MM.1S (cell line): ENCODE measurements at regions not wholly inside any gene's neighbourhood (a gene's known extent, or its start where the extent isn't known, plus 50 kb on each side); places are given as distances from the start of the nearest gene placed in this dataset.
"Not testable (repeated sequence)": the region's sequence is repeated elsewhere in the genome, so short reads cannot be mapped to it uniquely, and the experiment has no call there.

Experiments
- CTCF ChIP-seq: fragments of 300-600 bp; sonication (generic); IDR thresholded peaks from 2 replicates; pipeline ENCODE4 v1.5.1; 2016; ENCODE audit warnings: antibody characterized with exemption, low read length, mixed read lengths
- EZH2 ChIP-seq: fragments of 300-600 bp; sonication (generic); optimal IDR thresholded peaks from 2 replicates; pipeline ENCODE3; 2017; ENCODE audit warnings: low read depth, mild to moderate bottlenecking, antibody characterized with exemption, low read length, mixed read lengths

- TF ChIP-seq CTCF, EZH2: not testable (repeated sequence)
These were observed 373.4 kb downstream of the RND3 start for GRCh38 chr2:150114089-150114488.
